Hematopoietic multipotent progenitor cell treated with erythropoietin and hydrocortisone succinate and interleukin-3 and kit ligand, for 17 days (in vitro differentiated cells): ENCODE measurements at regions not wholly inside any gene's neighbourhood (a gene's known extent, or its start where the extent isn't known, plus 50 kb on each side); places are given as distances from the start of the nearest gene placed in this dataset.

Experiments used
- DNase-seq: peaks from one replicate; pipeline ENCODE4 v3.0.0-alpha.2; 2015; ENCODE audit warnings: low spot score

GRCh38 chr2:59920307-59920706 lies 633.1 kb downstream of the BCL11A start:
- DNase-seq: no peak

- no peak for DNase-seq
Measured at GRCh38 chr2:59919579-59919978, 633.9 kb downstream of the BCL11A start.

GRCh38 chr2:59912042-59912441 lies 641.4 kb downstream of the BCL11A start:
- DNase-seq: no peak

- no peak for DNase-seq
Measured at GRCh38 chr2:59910166-59910565, 643.3 kb downstream of the BCL11A start.

- no peak for DNase-seq
Measured at GRCh38 chr2:59909147-59909546, 644.3 kb downstream of the BCL11A start.

GRCh38 chr2:59905731-59906130 lies 647.7 kb downstream of the BCL11A start:
- no peak for DNase-seq

GRCh38 chr2:59903994-59904544 lies 649.4 kb downstream of the BCL11A start:
- DNase-seq: no peak

- DNase-seq: no peak
Measured at GRCh38 chr2:59900728-59901452, 652.6 kb downstream of the BCL11A start.

GRCh38 chr2:59899692-59900091 lies 653.8 kb downstream of the BCL11A start:
- no peak for DNase-seq

- no peak for DNase-seq
Measured at GRCh38 chr2:59896499-59897245, 656.8 kb downstream of the BCL11A start.

GRCh38 chr2:59893612-59894011 lies 659.8 kb downstream of the BCL11A start:
- DNase-seq: no peak

- DNase-seq: no peak
Measured at GRCh38 chr2:59892398-59892797, 661.1 kb downstream of the BCL11A start.

- no peak for DNase-seq
Measured at GRCh38 chr2:59889305-59889704, 664.1 kb downstream of the BCL11A start.

- no peak for DNase-seq
Measured at GRCh38 chr2:59888706-59889105, 664.7 kb downstream of the BCL11A start.

GRCh38 chr2:59888015-59888414 lies 665.4 kb downstream of the BCL11A start:
- no peak for DNase-seq

GRCh38 chr2:59887366-59887765 lies 666.1 kb downstream of the BCL11A start:
- no peak for DNase-seq

- no peak for DNase-seq
Measured at GRCh38 chr2:59886759-59887158, 666.7 kb downstream of the BCL11A start.

- DNase-seq: no peak
Measured at GRCh38 chr2:59885541-59885940, 667.9 kb downstream of the BCL11A start.

GRCh38 chr2:59884166-59884565 lies 669.3 kb downstream of the BCL11A start:
- DNase-seq: no peak

GRCh38 chr2:59882822-59883221 lies 670.6 kb downstream of the BCL11A start:
- DNase-seq: no peak

- DNase-seq: no peak
Measured at GRCh38 chr2:59882279-59882678, 671.2 kb downstream of the BCL11A start.

- no peak for DNase-seq
Measured at GRCh38 chr2:59881218-59881617, 672.2 kb downstream of the BCL11A start.

GRCh38 chr2:59879700-59880131 lies 673.7 kb downstream of the BCL11A start:
- DNase-seq: no peak
